ENCODE measurements at regions not wholly inside any gene's neighbourhood (a gene's known extent, or its start where the extent isn't known, plus 50 kb on each side); places are given as distances from the start of the nearest gene placed in this dataset.

GRCh38 chr3:112746675-112747280, 99.9 kb downstream of the CD200R1L start:
- Histone ChIP-seq H3K9ac (ENCODE audit: low read depth, low read length) (no peak overlapping the region), H3K4me1 (ENCODE audit: insufficient read depth, low read length) (peaks cover 23% of the 10 kb centered on the region), H3K36me3 (ENCODE audit: insufficient read depth, low read length) (no peaks in the 10 kb centered on the region), H3K27ac (ENCODE audit: low read depth, low read length) (no peak overlapping the region), H3K4me3 (ENCODE audit: low read length) (no peak overlapping the region), H3K27me3 (ENCODE audit: insufficient read depth, low read length) (no peaks in the 10 kb centered on the region), H3K9me3 (ENCODE audit: insufficient read depth, low read depth, low read length) (no peaks in the 10 kb centered on the region)
- 90% methylated on average over 5 of the region's 6 CpGs for WGBS

- Histone ChIP-seq H3K4me1 (ENCODE audit: insufficient read depth, low read length) (peaks cover 16% of the 10 kb centered on the region), H3K27ac (ENCODE audit: low read depth, low read length) (no peak overlapping the region)
Measured at GRCh38 chr3:112745567-112746248, 101.0 kb downstream of the CD200R1L start.

GRCh38 chr3:112744825-112745566, 101.7 kb downstream of the CD200R1L start:
- H3K9me3 ChIP-seq (ENCODE audit: insufficient read depth, low read depth, low read length), result no peaks in the 10 kb centered on the region
- H3K4me3 ChIP-seq (ENCODE audit: low read length), result no peak overlapping the region
- peaks cover 11% of the 10 kb centered on the region for H3K4me1 ChIP-seq (ENCODE audit: insufficient read depth, low read length)
- no peaks in the 10 kb centered on the region for H3K36me3 ChIP-seq (ENCODE audit: insufficient read depth, low read length)
- peak overlapping the region; percentile 13; the same call in 1 of the 2 replicates for H3K27ac ChIP-seq (ENCODE audit: low read depth, low read length)
- no peak overlapping the region for H3K9ac ChIP-seq (ENCODE audit: low read depth, low read length)
- no peaks in the 10 kb centered on the region for H3K27me3 ChIP-seq (ENCODE audit: insufficient read depth, low read length)
- 58% methylated on average over 2 of the region's 2 CpGs for WGBS

More at GRCh38 chr3:112745567-112746248, 101.0 kb downstream of the CD200R1L start:
- H3K36me3 ChIP-seq (ENCODE audit: insufficient read depth, low read length), result no peaks in the 10 kb centered on the region
- no peak overlapping the region for H3K9ac ChIP-seq (ENCODE audit: low read depth, low read length)
- no peak overlapping the region for H3K4me3 ChIP-seq (ENCODE audit: low read length)
- 47% methylated on average over 2 of the region's 4 CpGs for WGBS
- no peaks in the 10 kb centered on the region for H3K9me3 ChIP-seq (ENCODE audit: insufficient read depth, low read depth, low read length)
- H3K27me3 ChIP-seq (ENCODE audit: insufficient read depth, low read length), result no peaks in the 10 kb centered on the region

GRCh38 chr3:112744106-112744505, 102.6 kb downstream of the CD200R1L start:
- 93% methylated on average over 1 of the region's 1 CpG for WGBS
- no peak overlapping the region for H3K9ac ChIP-seq (ENCODE audit: low read depth, low read length)
- no peak overlapping the region for H3K27ac ChIP-seq (ENCODE audit: low read depth, low read length)
- H3K4me1 ChIP-seq (ENCODE audit: insufficient read depth, low read length), result peaks cover 11% of the 10 kb centered on the region
- no peaks in the 10 kb centered on the region for H3K9me3 ChIP-seq (ENCODE audit: insufficient read depth, low read depth, low read length)
- H3K27me3 ChIP-seq (ENCODE audit: insufficient read depth, low read length), result no peaks in the 10 kb centered on the region
- H3K4me3 ChIP-seq (ENCODE audit: low read length), result no peak overlapping the region
- H3K36me3 ChIP-seq (ENCODE audit: insufficient read depth, low read length), result no peaks in the 10 kb centered on the region

- no peaks in the 10 kb centered on the region for H3K9me3 ChIP-seq (ENCODE audit: insufficient read depth, low read depth, low read length)
- H3K9ac ChIP-seq (ENCODE audit: low read depth, low read length), result no peak overlapping the region
- no peak overlapping the region for H3K4me3 ChIP-seq (ENCODE audit: low read length)
- no peak overlapping the region for H3K27ac ChIP-seq (ENCODE audit: low read depth, low read length)
- no peaks in the 10 kb centered on the region for H3K36me3 ChIP-seq (ENCODE audit: insufficient read depth, low read length)
- no peaks in the 10 kb centered on the region for H3K27me3 ChIP-seq (ENCODE audit: insufficient read depth, low read length)
- H3K4me1 ChIP-seq (ENCODE audit: insufficient read depth, low read length), result peaks cover 11% of the 10 kb centered on the region
- 97% methylated on average over 2 of the region's 2 CpGs for WGBS
Measured at GRCh38 chr3:112742934-112743333, 102.0 kb upstream of the CCDC80 start.

GRCh38 chr3:112741983-112742382, 101.0 kb upstream of the CCDC80 start:
- Histone ChIP-seq H3K36me3 (ENCODE audit: insufficient read depth, low read length) (no peaks in the 10 kb centered on the region), H3K4me3 (ENCODE audit: low read length) (no peak overlapping the region), H3K9ac (ENCODE audit: low read depth, low read length) (no peak overlapping the region), H3K27me3 (ENCODE audit: insufficient read depth, low read length) (no peaks in the 10 kb centered on the region), H3K4me1 (ENCODE audit: insufficient read depth, low read length) (peaks cover 11% of the 10 kb centered on the region), H3K27ac (ENCODE audit: low read depth, low read length) (no peak overlapping the region), H3K9me3 (ENCODE audit: insufficient read depth, low read depth, low read length) (no peaks in the 10 kb centered on the region)

- Histone ChIP-seq H3K27me3 (ENCODE audit: insufficient read depth, low read length) (no peaks in the 10 kb centered on the region), H3K4me3 (ENCODE audit: low read length) (no peak overlapping the region), H3K36me3 (ENCODE audit: insufficient read depth, low read length) (no peaks in the 10 kb centered on the region), H3K9me3 (ENCODE audit: insufficient read depth, low read depth, low read length) (no peaks in the 10 kb centered on the region), H3K9ac (ENCODE audit: low read depth, low read length) (no peak overlapping the region), H3K4me1 (ENCODE audit: insufficient read depth, low read length) (peaks cover 14% of the 10 kb centered on the region), H3K27ac (ENCODE audit: low read depth, low read length) (no peak overlapping the region)
- 93% methylated on average over 4 of the region's 4 CpGs for WGBS
Measured at GRCh38 chr3:112740835-112741234, 99.9 kb upstream of the CCDC80 start.

GRCh38 chr3:112739252-112739965, 98.5 kb upstream of the CCDC80 start:
- Histone ChIP-seq H3K36me3 (ENCODE audit: insufficient read depth, low read length) (no peaks in the 10 kb centered on the region), H3K27me3 (ENCODE audit: insufficient read depth, low read length) (no peaks in the 10 kb centered on the region), H3K4me3 (ENCODE audit: low read length) (no peak overlapping the region), H3K9ac (ENCODE audit: low read depth, low read length) (no peak overlapping the region), H3K4me1 (ENCODE audit: insufficient read depth, low read length) (peaks cover 4% of the 10 kb centered on the region; the same call in 1 of the 2 replicates), H3K27ac (ENCODE audit: low read depth, low read length) (no peak overlapping the region), H3K9me3 (ENCODE audit: insufficient read depth, low read depth, low read length) (no peaks in the 10 kb centered on the region)
- WGBS, result 100% methylated on average over 1 of the region's 1 CpG

- H3K4me3 ChIP-seq (ENCODE audit: low read length), result no peak overlapping the region
- no peaks in the 10 kb centered on the region for H3K27me3 ChIP-seq (ENCODE audit: insufficient read depth, low read length)
- H3K36me3 ChIP-seq (ENCODE audit: insufficient read depth, low read length), result no peaks in the 10 kb centered on the region
- H3K27ac ChIP-seq (ENCODE audit: low read depth, low read length), result no peak overlapping the region
- H3K9me3 ChIP-seq (ENCODE audit: insufficient read depth, low read depth, low read length), result no peaks in the 10 kb centered on the region
- H3K4me1 ChIP-seq (ENCODE audit: insufficient read depth, low read length), result peaks cover 3% of the 10 kb centered on the region; the same call in 1 of the 2 replicates
- no peak overlapping the region for H3K9ac ChIP-seq (ENCODE audit: low read depth, low read length)
Measured at GRCh38 chr3:112738366-112738765, 97.4 kb upstream of the CCDC80 start.

GRCh38 chr3:112736805-112737566, 96.0 kb upstream of the CCDC80 start:
- H3K27me3 ChIP-seq (ENCODE audit: insufficient read depth, low read length), result no peaks in the 10 kb centered on the region
- no peak overlapping the region for H3K4me3 ChIP-seq (ENCODE audit: low read length)
- no peak overlapping the region for H3K27ac ChIP-seq (ENCODE audit: low read depth, low read length)
- no peak overlapping the region for H3K9ac ChIP-seq (ENCODE audit: low read depth, low read length)
- peaks cover 3% of the 10 kb centered on the region; the same call in 1 of the 2 replicates for H3K4me1 ChIP-seq (ENCODE audit: insufficient read depth, low read length)
- no peaks in the 10 kb centered on the region for H3K9me3 ChIP-seq (ENCODE audit: insufficient read depth, low read depth, low read length)
- no peaks in the 10 kb centered on the region for H3K36me3 ChIP-seq (ENCODE audit: insufficient read depth, low read length)
- whole genome bisulfite sequencing, result 94% methylated on average over 10 of the region's 10 CpGs

Measured in HUES64 (cell line).